Esophagus squamous epithelium (tissue), 5 donors: ENCODE measurements at regions not wholly inside any gene's neighbourhood (a gene's known extent, or its start where the extent isn't known, plus 50 kb on each side); places are given as distances from the start of the nearest gene placed in this dataset.

Source experiments
- DNase-seq: peaks from one replicate; lab custom pipeline; 2025; lab: John Stamatoyannopoulos, UW
- H3K27ac ChIP-seq, 4 donors: fragments of 200-600 bp; sonication (generic); one replicate each; pipeline ENCODE4 v1.5.1; 2016 to 2019; ENCODE audit warnings: mild to moderate bottlenecking in 1 of 4
- H3K27me3 ChIP-seq, 4 donors: fragments of 200-600 bp; sonication (generic); 1 replicate in 3 of 4; 2 replicates in 1 of 4; pipeline versions ENCODE4 v1.5.1 to v1.6.0; 2017 to 2021; ENCODE audit warnings: antibody characterized with exemption in 1 of 4
- H3K36me3 ChIP-seq, 3 donors: fragments of 200-600 bp; sonication (generic); one replicate each; pipeline ENCODE4 v1.5.1; 2016 to 2019
- H3K4me1 ChIP-seq, 3 donors: fragments of 200-600 bp; sonication (generic); one replicate each; pipeline ENCODE4 v1.5.1; 2017 to 2019
- H3K4me3 ChIP-seq, 4 donors: fragments of 200-600 bp; sonication (generic); 1 replicate in 3 of 4; 2 replicates in 1 of 4; pipeline ENCODE4 v1.5.1; 2016 to 2019; ENCODE audit warnings: mild to moderate bottlenecking in 2 of 4, moderate library complexity in 1 of 4
- H3K9me3 ChIP-seq, 3 donors: fragments of 200-600 bp; sonication (generic); one replicate each; pipeline ENCODE4 v1.5.1; 2016 to 2019
- CTCF ChIP-seq, 6 experiments: fragments of 450-650 bp in 4 of 6; fragments of 200-600 bp in 2 of 6; sonication (generic) in 2 of 6; IDR thresholded peaks; one replicate each; pipeline ENCODE4 v1.5.1; 2016 to 2019; ENCODE audit warnings: antibody characterized with exemption in 6 of 6, mild to moderate bottlenecking in 4 of 6, moderate library complexity in 4 of 6
- POLR2A ChIP-seq, 4 donors: fragments of 450-650 bp; IDR thresholded peaks; one replicate each; pipeline ENCODE4 v1.6.1; 2017; ENCODE audit warnings: antibody characterized with exemption in 4 of 4, mild to moderate bottlenecking in 4 of 4, moderate library complexity in 3 of 4
- WGBS, 2 donors: methylation state at CpG; one replicate each; pipeline ENCODE4 v1.1.5; 2018; 5-methylcytosine and 5-hydroxymethylcytosine counted together
- intact Hi-C: fragments of 100-400 bp; cut with DNase I; formaldehyde crosslinking; loops from one replicate; pipeline ENCODE4 v1.15.0; 2022
- donor health status: DM: yes; HTN: yes; CAD: no.

GRCh38 chr4:24260133-24260715, 324.1 kb downstream of the DHX15 start:
- Histone ChIP-seq H3K9me3 (no peaks in the 10 kb centered on the region), H3K27ac (no peak overlapping the region), H3K4me3 (no peak overlapping the region), H3K36me3 (no peaks in the 10 kb centered on the region), H3K4me1 (no peaks in the 10 kb centered on the region), H3K27me3 (no peaks in the 10 kb centered on the region)
- DNase-seq, result no peak
- 47 to 62% methylated on average over 8 of the region's 8 CpGs for WGBS, 2 donors
- intact Hi-C loops, result no loop called here
- TF ChIP-seq CTCF (IDR thresholded peaks at IDR 0.05) (no peak), POLR2A (IDR thresholded peaks at IDR 0.05) (no peak)

DNA sequence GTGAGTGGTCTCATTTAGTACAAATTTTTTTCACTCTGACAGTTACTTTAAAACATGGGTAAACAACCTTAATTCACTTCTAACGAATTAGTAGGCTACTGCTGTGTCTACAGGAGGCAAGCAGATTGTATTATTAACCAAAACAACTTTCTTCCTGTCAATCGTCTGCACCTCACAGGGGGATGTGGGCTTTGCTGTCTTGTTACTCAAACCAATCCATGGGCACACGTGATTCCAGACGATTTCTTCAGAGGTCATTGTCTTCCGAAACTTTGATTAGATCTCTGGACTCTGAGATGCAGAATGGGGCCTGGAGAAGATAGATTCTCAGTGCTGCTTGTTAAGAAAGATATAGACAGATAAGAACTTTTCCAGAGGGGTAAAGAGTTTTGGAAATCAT, 327.8 kb downstream of the DHX15 start:
- 48 to 50% methylated on average over 5 of the region's 5 CpGs for WGBS, 2 donors
- intact Hi-C loops, result no loop called here
- DNase-seq, result no peak

GRCh38 chr4:24256066-24256465, 328.3 kb downstream of the DHX15 start:
- intact Hi-C loops, result no loop called here
- TF ChIP-seq CTCF (IDR thresholded peaks at IDR 0.05) (no peak), POLR2A (IDR thresholded peaks at IDR 0.05) (no peak)
- H3K4me1 ChIP-seq, result no peaks in the 10 kb centered on the region
- no peak overlapping the region for H3K4me3 ChIP-seq
- no peaks in the 10 kb centered on the region for H3K36me3 ChIP-seq
- no peaks in the 10 kb centered on the region for H3K27me3 ChIP-seq
- DNase-seq, result no peak
- no peak overlapping the region for H3K27ac ChIP-seq
- 78 to 81% methylated on average over 4 of the region's 4 CpGs for WGBS, 2 donors
- no peaks in the 10 kb centered on the region for H3K9me3 ChIP-seq

More for the DNA sequence above, 327.8 kb downstream of the DHX15 start:
- Histone ChIP-seq H3K36me3 (no peaks in the 10 kb centered on the region), H3K4me3 (no peak overlapping the region), H3K27ac (no peak overlapping the region), H3K27me3 (no peaks in the 10 kb centered on the region), H3K9me3 (no peaks in the 10 kb centered on the region), H3K4me1 (no peaks in the 10 kb centered on the region)
- TF ChIP-seq POLR2A (IDR thresholded peaks at IDR 0.05) (no peak), CTCF (IDR thresholded peaks at IDR 0.05) (no peak)

GRCh38 chr4:24252121-24252520, 332.2 kb downstream of the DHX15 start:
- intact Hi-C loops, result no loop called here
- H3K4me3 ChIP-seq, result no peak overlapping the region
- no peaks in the 10 kb centered on the region for H3K36me3 ChIP-seq
- H3K9me3 ChIP-seq, result no peaks in the 10 kb centered on the region
- TF ChIP-seq POLR2A (IDR thresholded peaks at IDR 0.05) (no peak), CTCF (IDR thresholded peaks at IDR 0.05) (no peak)
- peaks cover 0 to 5% (median 0%) of the 10 kb centered on the region in 3 donors for H3K4me1 ChIP-seq
- no peak overlapping the region for H3K27ac ChIP-seq
- H3K27me3 ChIP-seq, result no peaks in the 10 kb centered on the region
- DNase-seq, result no peak
- 41 to 46% methylated on average over 2 of the region's 2 CpGs for WGBS, 2 donors

DNA sequence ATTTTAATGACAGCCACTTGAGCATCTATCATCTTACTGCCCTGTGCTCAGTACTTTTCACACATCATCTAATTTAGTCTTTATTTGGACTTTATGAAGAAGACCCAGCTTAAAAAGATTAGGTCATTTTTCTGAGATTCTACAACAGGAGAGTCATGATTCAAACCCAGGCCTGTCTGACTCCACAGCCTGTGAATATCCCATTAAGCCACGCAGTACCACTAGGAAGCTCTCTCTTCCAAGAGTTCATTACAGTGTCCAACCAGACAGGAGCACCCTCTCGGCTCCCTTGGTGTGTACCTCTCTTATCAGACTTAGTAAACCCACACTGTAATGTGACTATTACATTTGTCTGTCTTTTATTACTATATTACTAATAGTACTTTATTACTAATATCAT, 332.8 kb downstream of the DHX15 start:
- Histone ChIP-seq H3K4me3 (no peak overlapping the region), H3K4me1 (peaks cover 0 to 5% (median 0%) of the 10 kb centered on the region in 3 donors), H3K27ac (no peak overlapping the region), H3K27me3 (no peaks in the 10 kb centered on the region), H3K9me3 (no peaks in the 10 kb centered on the region), H3K36me3 (no peaks in the 10 kb centered on the region)
- TF ChIP-seq POLR2A (IDR thresholded peaks at IDR 0.05) (no peak), CTCF (IDR thresholded peaks at IDR 0.05) (no peak)
- WGBS, 2 donors, result 70 to 82% methylated on average over 2 of the region's 2 CpGs
- intact Hi-C loops, result no loop called here
- DNase-seq, result no peak
